Lower leg skin (tissue), 3 donors: ENCODE measurements at regions not wholly inside any gene's neighbourhood (a gene's known extent, or its start where the extent isn't known, plus 50 kb on each side); places are given as distances from the start of the nearest gene placed in this dataset.

Experiments
- CTCF ChIP-seq, 3 donors: fragments of 450-650 bp; IDR thresholded peaks; one replicate each; pipeline ENCODE4 v1.5.1; 2016; ENCODE audit warnings: antibody characterized with exemption in 3 of 3, mild to moderate bottlenecking in 3 of 3, moderate library complexity in 2 of 3
- POLR2A ChIP-seq, 2 donors: fragments of 450-650 bp; IDR thresholded peaks; one replicate each; pipeline ENCODE4 v1.6.1; 2016 to 2017; ENCODE audit warnings: antibody characterized with exemption in 2 of 2, mild to moderate bottlenecking in 1 of 2, moderate library complexity in 1 of 2

- no peak for TF ChIP-seq POLR2A (IDR thresholded peaks at IDR 0.05)
- TF ChIP-seq CTCF (IDR thresholded peaks at IDR 0.05), result no peak
Observed at GRCh38 chr5:135669416-135669815, 90.6 kb upstream of the CXCL14 start.
